OCI-LY1 (cell line): ENCODE measurements at regions not wholly inside any gene's neighbourhood (a gene's known extent, or its start where the extent isn't known, plus 50 kb on each side); places are given as distances from the start of the nearest gene placed in this dataset.

Experiments
- H2AFZ ChIP-seq: fragments of 200-600 bp; sonication (generic), shearing (Covaris generic); 2 replicates; pipeline ENCODE4 v1.6.0; 2014; ENCODE audit warnings: antibody characterized with exemption, mild to moderate bottlenecking, low read length
- H3F3A ChIP-seq: fragments of 200-600 bp; sonication (generic), shearing (Covaris generic); 2 replicates; pipeline ENCODE4 v1.6.0; 2014; ENCODE audit warnings: mild to moderate bottlenecking, antibody characterized with exemption, low read length, moderate library complexity; ENCODE audit not compliant: insufficient read depth
- H3K27ac ChIP-seq: fragments of 200-600 bp; sonication (generic); 2 replicates; pipeline ENCODE4 v1.5.1; 2014; ENCODE audit warnings: low read length, mixed run types, mild to moderate bottlenecking, low read depth; ENCODE audit not compliant: poor library complexity, severe bottlenecking
- H3K27me3 ChIP-seq: fragments of 200-600 bp; sonication (generic); 2 replicates; pipeline ENCODE4 v1.6.0; 2014; ENCODE audit warnings: antibody characterized with exemption, mild to moderate bottlenecking, low read length, moderate library complexity; ENCODE audit not compliant: insufficient read depth
- H3K36me3 ChIP-seq: fragments of 200-600 bp; sonication (generic); 2 replicates; pipeline ENCODE4 v1.6.1; 2014; ENCODE audit warnings: mild to moderate bottlenecking, antibody characterized with exemption, low read length, moderate library complexity, mixed read lengths; ENCODE audit not compliant: insufficient read depth
- H3K4me1 ChIP-seq: fragments of 200-600 bp; sonication (generic); 2 replicates; pipeline ENCODE4 v1.5.1; 2014; ENCODE audit warnings: mild to moderate bottlenecking, low read length, moderate library complexity; ENCODE audit not compliant: insufficient read depth, severe bottlenecking
- H3K4me2 ChIP-seq: fragments of 200-600 bp; sonication (generic), shearing (Covaris generic); 2 replicates; pipeline ENCODE4 v1.6.1; 2014; ENCODE audit warnings: low read length
- H3K4me3 ChIP-seq: fragments of 200-600 bp; sonication (generic); 2 replicates; pipeline ENCODE4 v1.5.1; 2014; ENCODE audit warnings: low read length, low read depth, mild to moderate bottlenecking, mixed read lengths; ENCODE audit not compliant: poor library complexity, severe bottlenecking
- H3K79me2 ChIP-seq: fragments of 200-600 bp; shearing (Covaris generic); 2 replicates; pipeline ENCODE4 v1.6.1; 2016; ENCODE audit warnings: mixed run types, low read length, mixed read lengths; ENCODE audit not compliant: insufficient read depth
- H3K9ac ChIP-seq: fragments of 200-600 bp; sonication (generic), shearing (Covaris generic); 2 replicates; pipeline ENCODE4 v1.6.1; 2014; ENCODE audit warnings: mild to moderate bottlenecking, low read length, mixed read lengths
- H3K9me2 ChIP-seq: fragments of 200-600 bp; sonication (generic), shearing (Covaris generic); 2 replicates; pipeline ENCODE4 v1.6.1; 2014; ENCODE audit warnings: low read depth, mild to moderate bottlenecking, low read length, mixed read lengths
- H3K9me3 ChIP-seq: fragments of 200-600 bp; shearing (Covaris generic); 2 replicates; pipeline ENCODE4 v1.6.1; 2014; ENCODE audit warnings: low read length, mixed read lengths
- H4K20me1 ChIP-seq: fragments of 200-600 bp; sonication (generic), shearing (Covaris generic); 2 replicates; pipeline ENCODE4 v1.6.0; 2016; ENCODE audit warnings: mild to moderate bottlenecking, low read length; ENCODE audit not compliant: insufficient read depth
- EZH2 ChIP-seq: fragments of 200-600 bp; sonication (generic), shearing (Covaris generic); IDR thresholded peaks from 2 replicates; pipeline ENCODE4 v1.8.0; 2017; ENCODE audit warnings: borderline replicate concordance, mixed run types, mild to moderate bottlenecking, antibody characterized with exemption, low read length, moderate library complexity, mixed read lengths
- TF ChIP-seq, protein P1 (sequence below): fragments of 200-600 bp; sonication (generic), shearing (Covaris generic); IDR thresholded peaks from 2 replicates; pipeline ENCODE4 v1.5.1; 2017; ENCODE audit warnings: mild to moderate bottlenecking, antibody characterized with exemption, low read length, moderate library complexity, mixed read lengths

DNA sequence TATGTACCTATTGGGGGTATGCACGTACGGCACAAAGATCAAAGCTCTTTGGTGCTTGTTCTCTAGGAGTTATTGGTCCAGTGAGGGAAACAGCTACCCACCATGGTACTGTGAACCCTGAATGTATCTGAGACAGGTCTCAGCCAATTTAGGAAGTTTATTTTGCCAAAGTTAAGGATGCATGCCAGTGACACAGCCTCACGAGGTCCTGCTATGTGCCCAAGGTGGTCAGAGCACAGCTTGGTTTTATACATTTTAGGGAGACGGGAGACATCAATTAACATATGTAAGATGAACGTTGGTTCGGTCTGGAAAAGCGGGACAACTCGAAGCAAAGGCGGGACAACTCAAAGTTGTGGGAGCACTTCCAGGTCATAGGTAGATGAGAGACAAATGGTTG lies 75.8 kb downstream of the SOWAHC start:
- Histone ChIP-seq H3K9me2 (no peaks in the 10 kb centered on the region), H4K20me1 (no peaks in the 10 kb centered on the region), H3K4me1 (no peaks in the 10 kb centered on the region)

DNA sequence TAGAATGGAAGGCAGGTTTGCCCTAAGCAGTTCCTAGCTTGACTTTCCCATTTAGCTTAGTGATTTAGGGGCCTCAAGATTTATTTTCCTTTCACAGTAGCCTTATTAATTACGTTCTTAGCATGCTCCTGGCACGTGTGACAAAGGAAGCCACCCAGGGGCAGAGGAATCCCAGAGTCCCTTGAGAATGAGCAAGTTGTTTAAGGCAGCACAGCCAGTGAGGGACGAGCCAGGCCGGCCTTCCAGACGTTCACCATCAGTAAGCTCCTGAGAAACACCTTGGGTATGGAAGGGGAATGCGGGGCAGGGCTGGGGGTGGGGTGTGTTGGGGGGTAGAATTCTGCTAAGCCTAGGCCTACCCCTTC lies 76.3 kb downstream of the SOWAHC start:
- Histone ChIP-seq H3K27ac (no peak overlapping the region), H3K36me3 (no peaks in the 10 kb centered on the region), H2AFZ (no peak overlapping the region), H3K9me3 (no peaks in the 10 kb centered on the region), H3F3A (no peaks in the 10 kb centered on the region), H3K27me3 (no peaks in the 10 kb centered on the region), H3K9me2 (no peaks in the 10 kb centered on the region), H3K79me2 (no peaks in the 10 kb centered on the region), H3K4me2 (no peak overlapping the region), H3K9ac (no peak overlapping the region), H4K20me1 (no peaks in the 10 kb centered on the region), H3K4me1 (no peaks in the 10 kb centered on the region), H3K4me3 (no peak overlapping the region)
- no peak for TF ChIP-seq EZH2
- TF ChIP-seq, protein P1, sequence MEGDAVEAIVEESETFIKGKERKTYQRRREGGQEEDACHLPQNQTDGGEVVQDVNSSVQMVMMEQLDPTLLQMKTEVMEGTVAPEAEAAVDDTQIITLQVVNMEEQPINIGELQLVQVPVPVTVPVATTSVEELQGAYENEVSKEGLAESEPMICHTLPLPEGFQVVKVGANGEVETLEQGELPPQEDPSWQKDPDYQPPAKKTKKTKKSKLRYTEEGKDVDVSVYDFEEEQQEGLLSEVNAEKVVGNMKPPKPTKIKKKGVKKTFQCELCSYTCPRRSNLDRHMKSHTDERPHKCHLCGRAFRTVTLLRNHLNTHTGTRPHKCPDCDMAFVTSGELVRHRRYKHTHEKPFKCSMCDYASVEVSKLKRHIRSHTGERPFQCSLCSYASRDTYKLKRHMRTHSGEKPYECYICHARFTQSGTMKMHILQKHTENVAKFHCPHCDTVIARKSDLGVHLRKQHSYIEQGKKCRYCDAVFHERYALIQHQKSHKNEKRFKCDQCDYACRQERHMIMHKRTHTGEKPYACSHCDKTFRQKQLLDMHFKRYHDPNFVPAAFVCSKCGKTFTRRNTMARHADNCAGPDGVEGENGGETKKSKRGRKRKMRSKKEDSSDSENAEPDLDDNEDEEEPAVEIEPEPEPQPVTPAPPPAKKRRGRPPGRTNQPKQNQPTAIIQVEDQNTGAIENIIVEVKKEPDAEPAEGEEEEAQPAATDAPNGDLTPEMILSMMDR = no peak

More for the DNA sequence above, 75.8 kb downstream of the SOWAHC start:
- H3K79me2 ChIP-seq = no peaks in the 10 kb centered on the region
- H3F3A ChIP-seq = no peaks in the 10 kb centered on the region
- H3K27me3 ChIP-seq = no peaks in the 10 kb centered on the region
- H3K4me2 ChIP-seq = no peak overlapping the region
- no peaks in the 10 kb centered on the region for H3K9me3 ChIP-seq
- no peak overlapping the region for H2AFZ ChIP-seq
- no peak for TF ChIP-seq EZH2
- TF ChIP-seq, protein P1 = no peak
- no peak overlapping the region for H3K27ac ChIP-seq
- H3K9ac ChIP-seq = no peak overlapping the region
- no peaks in the 10 kb centered on the region for H3K36me3 ChIP-seq
- no peak overlapping the region for H3K4me3 ChIP-seq

DNA sequence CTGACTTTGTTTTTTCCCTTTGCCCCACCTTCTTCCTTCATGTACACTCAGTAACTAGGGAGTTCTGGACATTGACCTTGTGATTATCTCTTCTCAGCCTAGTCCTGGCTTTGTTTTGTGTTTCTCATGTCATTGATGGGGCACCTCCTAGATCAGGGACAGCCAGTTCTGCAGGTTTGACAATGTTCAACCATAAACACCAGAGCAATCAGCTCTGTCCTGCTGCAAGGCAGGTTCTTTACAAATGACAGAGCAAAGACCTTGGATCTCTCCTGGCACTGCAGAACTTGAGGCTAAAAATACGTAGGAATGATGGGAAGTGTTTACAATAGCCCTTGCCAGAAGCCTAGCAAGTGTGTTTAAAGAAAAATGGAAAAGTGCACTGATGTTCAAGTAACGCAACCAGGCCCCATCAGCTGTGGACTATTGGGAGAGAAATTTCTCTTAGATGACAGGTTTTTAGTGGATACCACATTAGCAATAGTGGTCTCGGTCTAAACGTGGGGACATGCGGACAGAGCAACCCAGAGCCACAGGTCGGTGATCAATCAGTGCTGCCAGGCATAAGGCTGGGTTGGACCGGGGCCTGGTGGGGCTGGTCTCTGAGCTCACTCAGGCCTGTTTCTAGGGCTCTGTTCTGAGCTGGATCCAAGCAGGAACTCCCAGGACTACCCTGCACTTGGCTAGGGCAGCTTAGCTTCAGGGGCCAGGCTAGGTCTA lies 76.8 kb downstream of the SOWAHC start:
- Histone ChIP-seq H2AFZ (no peak overlapping the region), H3F3A (no peaks in the 10 kb centered on the region), H3K9me2 (no peaks in the 10 kb centered on the region), H3K27ac (no peak overlapping the region), H3K4me3 (no peak overlapping the region), H3K79me2 (no peaks in the 10 kb centered on the region), H3K27me3 (no peaks in the 10 kb centered on the region), H3K9ac (no peak overlapping the region), H3K4me2 (no peak overlapping the region), H3K4me1 (no peaks in the 10 kb centered on the region), H4K20me1 (no peaks in the 10 kb centered on the region), H3K36me3 (no peaks in the 10 kb centered on the region), H3K9me3 (no peaks in the 10 kb centered on the region)
- TF ChIP-seq EZH2 = no peak
- TF ChIP-seq, protein P1 = no peak
